ENCODE measurements at regions not wholly inside any gene's neighbourhood (a gene's known extent, or its start where the extent isn't known, plus 50 kb on each side); places are given as distances from the start of the nearest gene placed in this dataset.

DNA sequence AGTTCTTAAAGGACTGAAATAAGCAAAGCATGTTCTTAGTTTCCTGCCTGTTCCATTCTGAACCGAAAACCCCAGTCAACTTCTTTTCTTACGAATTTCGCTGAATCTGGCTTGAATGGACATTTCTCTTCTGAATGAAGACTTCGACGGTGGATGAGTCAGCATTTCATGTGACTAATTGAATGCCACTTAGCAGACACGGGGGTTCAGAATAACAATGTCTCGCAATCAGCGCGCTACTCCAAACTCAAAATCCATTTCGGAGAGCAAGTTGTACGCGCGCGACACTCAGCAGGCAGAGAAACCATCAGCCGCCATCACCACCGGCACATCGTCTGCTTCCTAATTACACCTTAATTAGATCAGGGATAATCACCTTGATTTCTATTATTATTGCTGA, 239.0 kb upstream of the KLF6 start:
- TF ChIP-seq CTCF (IDR thresholded peaks at IDR 0.05) (no peak), ESRRA (CRISPR knock-in tag; IDR thresholded peaks at IDR 0.05; ENCODE audit: borderline replicate concordance) (no peak), IRF1 (CRISPR knock-in tag; IDR thresholded peaks at IDR 0.05) (no peak), NR3C1 (CRISPR knock-in tag; conservative IDR thresholded peaks at IDR 0.05; ENCODE audit: low read depth) (no peak), USF2 (CRISPR knock-in tag; IDR thresholded peaks at IDR 0.05) (no peak), NFATC4 (CRISPR knock-in tag; IDR thresholded peaks at IDR 0.05) (no peak), TCF7 (CRISPR knock-in tag; IDR thresholded peaks at IDR 0.05; ENCODE audit: low read depth) (no peak), MAX (CRISPR knock-in tag; IDR thresholded peaks at IDR 0.05) (no peak), SMAD3 (CRISPR knock-in tag; IDR thresholded peaks at IDR 0.05; ENCODE audit: borderline replicate concordance) (no peak), ATF1 (CRISPR knock-in tag; IDR thresholded peaks at IDR 0.05) (no peak)
- TF ChIP-seq, protein P1, sequence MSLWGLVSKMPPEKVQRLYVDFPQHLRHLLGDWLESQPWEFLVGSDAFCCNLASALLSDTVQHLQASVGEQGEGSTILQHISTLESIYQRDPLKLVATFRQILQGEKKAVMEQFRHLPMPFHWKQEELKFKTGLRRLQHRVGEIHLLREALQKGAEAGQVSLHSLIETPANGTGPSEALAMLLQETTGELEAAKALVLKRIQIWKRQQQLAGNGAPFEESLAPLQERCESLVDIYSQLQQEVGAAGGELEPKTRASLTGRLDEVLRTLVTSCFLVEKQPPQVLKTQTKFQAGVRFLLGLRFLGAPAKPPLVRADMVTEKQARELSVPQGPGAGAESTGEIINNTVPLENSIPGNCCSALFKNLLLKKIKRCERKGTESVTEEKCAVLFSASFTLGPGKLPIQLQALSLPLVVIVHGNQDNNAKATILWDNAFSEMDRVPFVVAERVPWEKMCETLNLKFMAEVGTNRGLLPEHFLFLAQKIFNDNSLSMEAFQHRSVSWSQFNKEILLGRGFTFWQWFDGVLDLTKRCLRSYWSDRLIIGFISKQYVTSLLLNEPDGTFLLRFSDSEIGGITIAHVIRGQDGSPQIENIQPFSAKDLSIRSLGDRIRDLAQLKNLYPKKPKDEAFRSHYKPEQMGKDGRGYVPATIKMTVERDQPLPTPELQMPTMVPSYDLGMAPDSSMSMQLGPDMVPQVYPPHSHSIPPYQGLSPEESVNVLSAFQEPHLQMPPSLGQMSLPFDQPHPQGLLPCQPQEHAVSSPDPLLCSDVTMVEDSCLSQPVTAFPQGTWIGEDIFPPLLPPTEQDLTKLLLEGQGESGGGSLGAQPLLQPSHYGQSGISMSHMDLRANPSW (CRISPR knock-in tag; conservative IDR thresholded peaks at IDR 0.05; ENCODE audit: low read depth), result no peak
- TF ChIP-seq, protein P2, sequence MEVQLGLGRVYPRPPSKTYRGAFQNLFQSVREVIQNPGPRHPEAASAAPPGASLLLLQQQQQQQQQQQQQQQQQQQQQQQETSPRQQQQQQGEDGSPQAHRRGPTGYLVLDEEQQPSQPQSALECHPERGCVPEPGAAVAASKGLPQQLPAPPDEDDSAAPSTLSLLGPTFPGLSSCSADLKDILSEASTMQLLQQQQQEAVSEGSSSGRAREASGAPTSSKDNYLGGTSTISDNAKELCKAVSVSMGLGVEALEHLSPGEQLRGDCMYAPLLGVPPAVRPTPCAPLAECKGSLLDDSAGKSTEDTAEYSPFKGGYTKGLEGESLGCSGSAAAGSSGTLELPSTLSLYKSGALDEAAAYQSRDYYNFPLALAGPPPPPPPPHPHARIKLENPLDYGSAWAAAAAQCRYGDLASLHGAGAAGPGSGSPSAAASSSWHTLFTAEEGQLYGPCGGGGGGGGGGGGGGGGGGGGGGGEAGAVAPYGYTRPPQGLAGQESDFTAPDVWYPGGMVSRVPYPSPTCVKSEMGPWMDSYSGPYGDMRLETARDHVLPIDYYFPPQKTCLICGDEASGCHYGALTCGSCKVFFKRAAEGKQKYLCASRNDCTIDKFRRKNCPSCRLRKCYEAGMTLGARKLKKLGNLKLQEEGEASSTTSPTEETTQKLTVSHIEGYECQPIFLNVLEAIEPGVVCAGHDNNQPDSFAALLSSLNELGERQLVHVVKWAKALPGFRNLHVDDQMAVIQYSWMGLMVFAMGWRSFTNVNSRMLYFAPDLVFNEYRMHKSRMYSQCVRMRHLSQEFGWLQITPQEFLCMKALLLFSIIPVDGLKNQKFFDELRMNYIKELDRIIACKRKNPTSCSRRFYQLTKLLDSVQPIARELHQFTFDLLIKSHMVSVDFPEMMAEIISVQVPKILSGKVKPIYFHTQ (CRISPR knock-in tag; IDR thresholded peaks at IDR 0.05), result no peak
